Esophagus squamous epithelium (tissue), 4 donors: ENCODE measurements at regions not wholly inside any gene's neighbourhood (a gene's known extent, or its start where the extent isn't known, plus 50 kb on each side); places are given as distances from the start of the nearest gene placed in this dataset.

ENCODE experiments used
- POLR2A ChIP-seq, 4 donors: fragments of 450-650 bp; IDR thresholded peaks; one replicate each; pipeline ENCODE4 v1.6.1; 2017; ENCODE audit warnings: antibody characterized with exemption in 4 of 4, mild to moderate bottlenecking in 4 of 4, moderate library complexity in 3 of 4
- TF ChIP-seq, protein P1 (sequence below), 6 experiments: fragments of 450-650 bp in 4 of 6; fragments of 200-600 bp in 2 of 6; sonication (generic) in 2 of 6; IDR thresholded peaks; one replicate each; pipeline ENCODE4 v1.5.1; 2016 to 2019; ENCODE audit warnings: antibody characterized with exemption in 6 of 6, mild to moderate bottlenecking in 4 of 6, moderate library complexity in 4 of 6

DNA sequence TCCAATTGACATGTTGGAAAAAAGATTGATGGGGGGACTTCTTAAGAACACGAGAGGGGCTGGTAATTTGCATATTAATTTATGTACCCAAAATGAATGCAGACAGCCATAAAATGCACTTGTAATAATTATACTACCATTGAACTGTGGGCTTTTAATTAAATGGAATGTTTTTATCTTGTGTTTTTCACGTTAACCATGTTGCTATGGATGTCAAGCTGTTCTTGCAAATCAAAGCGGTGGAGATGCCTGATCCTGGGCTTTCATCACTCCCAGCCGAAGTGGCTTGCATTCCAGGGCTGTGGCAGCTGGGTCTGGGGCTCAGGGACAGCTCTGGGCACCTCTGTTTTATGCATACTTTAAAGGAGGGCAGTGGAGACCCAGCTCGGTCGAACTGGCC lies 179.4 kb upstream of the TMTC4 start:
- TF ChIP-seq POLR2A (IDR thresholded peaks at IDR 0.05): no peak
- TF ChIP-seq, protein P1, sequence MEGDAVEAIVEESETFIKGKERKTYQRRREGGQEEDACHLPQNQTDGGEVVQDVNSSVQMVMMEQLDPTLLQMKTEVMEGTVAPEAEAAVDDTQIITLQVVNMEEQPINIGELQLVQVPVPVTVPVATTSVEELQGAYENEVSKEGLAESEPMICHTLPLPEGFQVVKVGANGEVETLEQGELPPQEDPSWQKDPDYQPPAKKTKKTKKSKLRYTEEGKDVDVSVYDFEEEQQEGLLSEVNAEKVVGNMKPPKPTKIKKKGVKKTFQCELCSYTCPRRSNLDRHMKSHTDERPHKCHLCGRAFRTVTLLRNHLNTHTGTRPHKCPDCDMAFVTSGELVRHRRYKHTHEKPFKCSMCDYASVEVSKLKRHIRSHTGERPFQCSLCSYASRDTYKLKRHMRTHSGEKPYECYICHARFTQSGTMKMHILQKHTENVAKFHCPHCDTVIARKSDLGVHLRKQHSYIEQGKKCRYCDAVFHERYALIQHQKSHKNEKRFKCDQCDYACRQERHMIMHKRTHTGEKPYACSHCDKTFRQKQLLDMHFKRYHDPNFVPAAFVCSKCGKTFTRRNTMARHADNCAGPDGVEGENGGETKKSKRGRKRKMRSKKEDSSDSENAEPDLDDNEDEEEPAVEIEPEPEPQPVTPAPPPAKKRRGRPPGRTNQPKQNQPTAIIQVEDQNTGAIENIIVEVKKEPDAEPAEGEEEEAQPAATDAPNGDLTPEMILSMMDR (IDR thresholded peaks at IDR 0.05): no peak
